Chondrocyte (in vitro differentiated cells): ENCODE measurements at regions not wholly inside any gene's neighbourhood (a gene's known extent, or its start where the extent isn't known, plus 50 kb on each side); places are given as distances from the start of the nearest gene placed in this dataset.

Experiments
- DNase-seq: peaks from one replicate; pipeline ENCODE4 v3.0.0; 2021; ENCODE audit warnings: mixed read lengths, low spot score
- H3K27ac Mint-ChIP-seq: one replicate; pipeline ENCODE4 v1.8.0; 2021; ENCODE audit warnings: mild to moderate bottlenecking, moderate library complexity, mixed read lengths; ENCODE audit not compliant: unreplicated experiment
- H3K27me3 Mint-ChIP-seq: 2 replicates; pipeline ENCODE4 v1.8.0; 2021; ENCODE audit warnings: low read depth, mixed read lengths
- H3K36me3 Mint-ChIP-seq: 2 replicates; pipeline ENCODE4 v1.8.0; 2021; ENCODE audit warnings: low read depth, mixed read lengths
- H3K4me1 Mint-ChIP-seq: 2 replicates; pipeline ENCODE4 v1.8.0; 2021; ENCODE audit warnings: low read depth, mild to moderate bottlenecking, mixed read lengths
- H3K4me3 Mint-ChIP-seq: one replicate; pipeline ENCODE4 v1.8.0; 2021; ENCODE audit warnings: mild to moderate bottlenecking, moderate library complexity, mixed read lengths; ENCODE audit not compliant: unreplicated experiment
- H3K9me3 Mint-ChIP-seq: 2 replicates; pipeline ENCODE4 v1.8.0; 2021; ENCODE audit warnings: low read depth, mixed read lengths
- TF ChIP-seq, protein P1 (sequence below): fragments of 200-600 bp; sonication (generic); IDR thresholded peaks from 2 replicates; pipeline ENCODE4 v1.5.0; 2021; ENCODE audit warnings: antibody characterized with exemption, mild to moderate bottlenecking, moderate library complexity

GRCh38 chr3:8420612-8421011 lies 81.0 kb upstream of the LMCD1 start:
- Mint-ChIP-seq H3K4me3 (no peak overlapping the region), H3K27me3 (no peaks in the 10 kb centered on the region), H3K9me3 (peaks cover 11% of the 10 kb centered on the region), H3K36me3 (peaks cover 4% of the 10 kb centered on the region), H3K4me1 (peaks cover 8% of the 10 kb centered on the region), H3K27ac (no peak overlapping the region)
- no peak for DNase-seq
- TF ChIP-seq, protein P1, sequence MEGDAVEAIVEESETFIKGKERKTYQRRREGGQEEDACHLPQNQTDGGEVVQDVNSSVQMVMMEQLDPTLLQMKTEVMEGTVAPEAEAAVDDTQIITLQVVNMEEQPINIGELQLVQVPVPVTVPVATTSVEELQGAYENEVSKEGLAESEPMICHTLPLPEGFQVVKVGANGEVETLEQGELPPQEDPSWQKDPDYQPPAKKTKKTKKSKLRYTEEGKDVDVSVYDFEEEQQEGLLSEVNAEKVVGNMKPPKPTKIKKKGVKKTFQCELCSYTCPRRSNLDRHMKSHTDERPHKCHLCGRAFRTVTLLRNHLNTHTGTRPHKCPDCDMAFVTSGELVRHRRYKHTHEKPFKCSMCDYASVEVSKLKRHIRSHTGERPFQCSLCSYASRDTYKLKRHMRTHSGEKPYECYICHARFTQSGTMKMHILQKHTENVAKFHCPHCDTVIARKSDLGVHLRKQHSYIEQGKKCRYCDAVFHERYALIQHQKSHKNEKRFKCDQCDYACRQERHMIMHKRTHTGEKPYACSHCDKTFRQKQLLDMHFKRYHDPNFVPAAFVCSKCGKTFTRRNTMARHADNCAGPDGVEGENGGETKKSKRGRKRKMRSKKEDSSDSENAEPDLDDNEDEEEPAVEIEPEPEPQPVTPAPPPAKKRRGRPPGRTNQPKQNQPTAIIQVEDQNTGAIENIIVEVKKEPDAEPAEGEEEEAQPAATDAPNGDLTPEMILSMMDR, result no peak

DNA sequence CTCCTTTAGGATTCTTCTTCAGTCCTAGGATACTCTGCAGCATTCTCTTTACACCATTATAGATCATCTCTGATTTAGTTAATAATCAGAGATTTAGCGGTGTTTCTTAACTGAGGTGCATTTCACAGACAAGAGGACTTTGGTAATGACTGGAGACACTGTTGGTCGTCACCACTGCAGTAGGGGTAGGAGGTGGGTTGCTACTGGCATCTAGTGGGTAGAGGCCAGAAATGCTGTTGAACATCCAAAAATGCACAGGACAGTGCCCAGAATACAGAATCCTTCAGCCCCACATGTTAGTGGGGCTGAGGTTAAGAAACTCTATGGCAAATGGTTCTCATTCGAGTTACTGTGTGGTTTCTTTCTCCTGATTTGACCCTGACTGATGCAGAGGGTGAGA lies 80.4 kb upstream of the LMCD1 start:
- Mint-ChIP-seq H3K4me1 (peaks cover 8% of the 10 kb centered on the region), H3K4me3 (no peak overlapping the region), H3K9me3 (peaks cover 11% of the 10 kb centered on the region), H3K27me3 (no peaks in the 10 kb centered on the region), H3K27ac (no peak overlapping the region), H3K36me3 (peaks cover 4% of the 10 kb centered on the region)
- DNase-seq, result no peak
- TF ChIP-seq, protein P1, result peak; percentile 50

GRCh38 chr3:8421711-8422110 lies 79.9 kb upstream of the LMCD1 start:
- TF ChIP-seq, protein P1, result no peak
- no peak for DNase-seq
- peaks cover 11% of the 10 kb centered on the region for H3K9me3 Mint-ChIP-seq
- no peak overlapping the region for H3K4me3 Mint-ChIP-seq
- H3K27me3 Mint-ChIP-seq, result no peaks in the 10 kb centered on the region
- H3K36me3 Mint-ChIP-seq, result peaks cover 4% of the 10 kb centered on the region
- H3K27ac Mint-ChIP-seq, result no peak overlapping the region
- H3K4me1 Mint-ChIP-seq, result peaks cover 8% of the 10 kb centered on the region

- Mint-ChIP-seq H3K4me3 (no peak overlapping the region), H3K36me3 (peaks cover 4% of the 10 kb centered on the region), H3K27me3 (no peaks in the 10 kb centered on the region), H3K4me1 (peaks cover 5% of the 10 kb centered on the region), H3K27ac (no peak overlapping the region), H3K9me3 (peaks cover 11% of the 10 kb centered on the region)
- DNase-seq, result no peak
- TF ChIP-seq, protein P1, result peak; percentile 21
These were observed 78.3 kb upstream of the LMCD1 start for GRCh38 chr3:8423307-8423706.

DNA sequence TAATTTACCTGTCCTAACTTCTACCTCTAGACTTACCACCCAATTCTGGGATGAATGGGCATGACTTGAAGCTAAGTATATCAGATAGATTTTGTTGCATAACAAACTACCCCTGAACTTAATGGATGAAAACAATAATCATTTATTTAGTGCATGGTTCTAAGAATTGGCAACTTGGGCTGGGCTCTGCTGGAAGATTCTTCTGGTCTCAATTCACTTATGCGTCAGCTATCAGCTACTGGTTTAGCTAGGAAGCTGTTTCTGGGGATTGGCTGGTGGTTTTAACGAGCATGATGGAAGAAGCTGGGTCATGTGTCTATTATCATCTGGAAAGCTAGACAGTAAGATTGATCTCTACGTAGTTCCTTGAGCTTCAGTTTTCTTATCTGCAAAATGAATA lies 77.3 kb upstream of the LMCD1 start:
- Mint-ChIP-seq H3K27me3 (no peaks in the 10 kb centered on the region), H3K9me3 (peaks cover 11% of the 10 kb centered on the region), H3K36me3 (peaks cover 4% of the 10 kb centered on the region), H3K4me3 (no peak overlapping the region), H3K4me1 (peaks cover 5% of the 10 kb centered on the region), H3K27ac (no peak overlapping the region)
- TF ChIP-seq, protein P1, result no peak
- DNase-seq, result no peak
